GM21381 (cell line): ENCODE measurements at regions not wholly inside any gene's neighbourhood (a gene's known extent, or its start where the extent isn't known, plus 50 kb on each side); places are given as distances from the start of the nearest gene placed in this dataset.

Experiments
- ATAC-seq: cut with Tn5 transposase; IDR thresholded peaks from one replicate; pipeline ENCODE4 v1.9.1; 2021; ENCODE audit warnings: mild to moderate bottlenecking, moderate library complexity; ENCODE audit not compliant: unreplicated experiment

DNA sequence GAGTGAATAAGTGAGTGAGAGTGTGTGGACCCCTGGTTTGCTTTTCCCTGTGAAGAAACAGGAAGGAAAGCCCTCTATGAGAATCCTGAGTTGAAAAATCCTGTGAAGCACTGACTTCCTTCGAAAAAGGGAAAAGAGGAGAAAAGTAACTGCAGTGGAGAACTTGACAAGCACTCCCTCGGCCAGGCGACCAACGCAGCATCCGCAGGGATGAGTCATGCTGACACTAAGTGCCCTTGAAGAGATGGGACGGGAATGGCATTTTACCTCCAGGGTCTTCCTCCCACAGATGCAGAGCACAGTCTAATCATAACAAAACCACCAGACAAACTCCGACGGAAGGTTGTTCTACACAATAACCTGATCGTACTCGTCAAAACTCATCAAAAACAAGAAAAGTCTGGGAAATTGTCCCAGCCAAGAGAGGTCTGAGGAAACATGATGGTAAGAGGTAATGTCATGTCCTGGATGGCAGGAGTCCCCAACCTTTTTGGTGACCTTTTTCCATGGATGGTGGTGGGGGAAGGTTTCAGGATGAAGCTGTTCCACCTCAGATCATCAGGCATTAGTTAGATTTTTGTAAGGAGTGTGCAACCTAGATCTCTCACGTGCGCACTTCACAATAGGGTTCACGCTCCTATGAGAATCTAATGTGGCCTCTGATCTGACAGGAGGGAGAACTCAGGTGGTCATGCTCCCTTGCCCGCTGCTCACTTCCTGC, 132.2 kb upstream of the B3GAT1 start:
- no peak for ATAC-seq

DNA sequence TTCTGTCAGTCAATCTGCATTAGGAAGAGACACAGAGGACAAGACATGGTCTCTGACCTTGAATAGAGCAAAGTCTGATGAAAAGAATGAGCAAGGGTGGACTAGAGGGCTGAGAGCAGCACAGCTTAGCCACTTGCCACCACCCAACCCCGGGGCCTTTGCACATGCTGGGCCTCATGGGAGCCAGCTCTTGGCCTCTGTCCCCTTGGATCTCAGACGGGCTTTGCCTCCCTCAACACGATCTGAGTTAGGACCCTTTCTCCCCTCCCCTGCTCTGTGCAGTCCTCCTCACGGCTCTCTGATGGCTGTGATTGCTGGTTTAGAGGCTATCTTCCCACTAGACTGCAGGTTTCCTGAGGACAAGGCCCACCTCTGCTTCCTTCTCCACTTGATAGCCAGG, 131.6 kb upstream of the B3GAT1 start:
- ATAC-seq = no peak

DNA sequence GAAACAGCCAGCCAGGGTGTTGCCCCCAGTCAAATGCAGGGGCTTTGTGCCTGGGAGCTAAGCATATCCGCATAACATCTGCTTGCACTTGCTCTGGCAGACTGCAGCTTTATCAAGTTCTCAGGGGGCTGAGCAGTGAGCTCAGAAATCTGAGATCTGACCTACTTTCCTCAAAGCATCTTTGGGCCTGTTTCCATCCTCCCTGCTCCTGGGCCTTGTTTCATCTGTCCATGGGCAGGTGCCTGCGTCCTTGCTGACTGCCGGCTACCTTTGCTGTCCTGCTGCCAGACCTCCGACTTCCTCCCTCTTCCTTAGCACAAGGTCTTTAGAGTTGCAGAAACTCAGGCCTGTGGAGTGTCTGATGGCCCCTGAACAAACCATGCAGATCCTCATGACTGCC, 131.2 kb upstream of the B3GAT1 start:
- ATAC-seq = no peak

DNA sequence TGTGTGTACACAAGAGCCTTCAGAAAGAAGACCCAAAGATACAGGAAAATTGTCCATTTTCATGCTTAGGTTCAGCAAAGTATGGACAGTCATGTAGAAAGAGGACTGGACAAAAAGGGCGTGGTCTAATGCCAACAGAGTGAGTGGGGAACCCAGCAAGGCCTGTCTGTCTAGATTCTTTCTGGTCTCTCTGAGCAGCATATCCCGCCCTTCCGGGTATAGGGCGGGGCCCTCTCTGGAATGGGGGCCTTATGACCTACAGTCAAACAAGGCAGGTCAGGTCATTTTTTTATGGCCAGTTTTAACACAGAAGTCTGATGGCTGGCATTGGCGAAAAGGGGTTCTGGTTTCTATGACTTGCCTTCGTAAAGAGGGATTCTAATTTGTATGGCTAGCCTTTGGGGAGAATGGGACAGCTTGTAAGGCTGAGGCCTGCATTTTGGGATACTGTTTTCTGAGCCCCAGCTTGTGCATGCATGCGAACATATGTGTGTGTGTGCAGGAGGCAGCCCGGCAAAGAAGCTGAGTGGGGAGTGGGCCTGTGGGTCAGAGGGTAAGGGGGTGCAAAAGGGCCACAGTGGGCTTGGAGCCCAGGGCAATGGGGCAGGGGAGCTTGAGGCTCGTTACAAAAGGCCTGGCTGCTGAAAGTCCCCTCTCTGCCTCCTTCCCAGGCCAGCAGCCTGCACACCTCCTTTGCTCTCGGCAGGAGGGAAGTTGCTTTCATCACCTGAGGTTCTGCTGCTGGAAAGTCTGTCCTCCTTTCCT, 130.5 kb upstream of the B3GAT1 start:
- ATAC-seq = no peak

DNA sequence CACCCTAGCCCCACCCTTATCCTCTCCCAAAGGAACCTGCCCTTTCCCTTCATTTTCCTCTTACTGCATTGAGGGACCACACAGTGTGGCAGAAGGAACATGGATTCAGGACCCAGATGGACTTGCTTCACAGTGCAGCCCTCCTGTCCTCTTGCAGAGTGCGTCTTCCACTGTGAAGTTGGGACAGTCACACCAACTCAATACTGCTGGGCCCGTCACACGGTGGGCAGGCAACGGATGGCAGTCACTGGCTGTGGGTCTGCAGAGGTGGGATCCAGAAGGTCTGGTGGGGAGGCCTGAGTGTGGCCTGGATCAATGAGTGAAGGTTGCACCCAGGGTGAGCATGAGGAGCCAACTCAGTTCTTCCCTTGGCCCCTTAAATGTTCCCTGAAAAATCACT, 129.9 kb upstream of the B3GAT1 start:
- no peak for ATAC-seq

DNA sequence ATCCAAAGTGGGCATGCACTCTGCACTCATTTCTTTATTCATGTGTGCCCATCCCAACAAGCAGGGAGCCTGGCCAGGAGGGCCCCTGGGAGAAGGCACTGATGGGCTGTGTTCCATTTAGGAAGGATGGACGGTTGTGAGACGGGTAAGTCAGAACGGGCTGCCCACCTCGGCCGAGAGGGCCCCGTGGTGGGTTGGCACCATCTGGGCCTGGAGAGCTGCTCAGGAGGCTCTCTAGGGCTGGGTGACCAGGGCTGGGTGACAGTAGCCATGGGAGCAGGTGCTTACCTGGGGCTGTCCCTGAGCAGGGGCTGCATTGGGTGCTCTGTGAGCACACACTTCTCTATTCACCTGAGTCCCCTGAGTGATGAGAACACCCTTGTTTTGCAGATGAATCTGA, 129.3 kb upstream of the B3GAT1 start:
- no peak for ATAC-seq

DNA sequence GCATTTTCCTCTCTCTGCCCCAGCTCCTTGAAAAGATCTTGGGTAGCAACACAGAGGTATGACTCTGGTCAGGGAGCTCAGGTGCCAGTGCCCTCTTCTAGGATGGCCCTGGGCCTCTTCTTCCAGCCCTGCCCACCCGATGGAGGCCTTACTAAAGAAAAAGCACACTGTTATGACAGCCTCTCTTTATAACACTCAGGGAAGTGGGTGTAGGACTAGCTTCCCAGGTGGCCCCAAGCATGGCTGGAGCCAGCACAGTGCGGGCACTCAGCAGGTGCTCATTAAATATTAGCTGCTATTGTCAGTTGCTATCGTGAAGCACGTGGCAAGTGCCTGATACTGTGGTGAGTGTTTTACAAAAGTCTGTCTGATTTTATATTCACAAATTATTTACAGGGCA, 127.2 kb upstream of the B3GAT1 start:
- no peak for ATAC-seq

DNA sequence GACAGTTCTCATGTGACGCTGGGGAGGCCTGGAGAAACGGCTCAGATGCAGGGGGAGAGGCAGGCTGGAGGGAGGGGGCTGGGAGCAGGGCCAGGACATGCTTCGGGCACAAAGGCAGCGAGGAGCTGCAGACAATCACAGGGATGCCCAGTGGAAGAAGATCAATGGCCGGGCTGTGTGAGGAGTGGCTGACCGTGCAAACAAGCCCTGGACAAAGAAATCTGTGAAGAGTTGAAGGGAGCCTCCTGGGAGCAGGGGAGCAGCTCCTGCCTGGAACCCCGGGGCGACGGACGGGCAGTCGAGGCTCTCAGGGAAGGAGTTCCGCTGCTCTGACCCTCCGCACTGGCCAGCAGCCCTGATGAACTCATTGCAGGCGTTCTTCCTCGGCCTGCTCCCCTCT, 126.7 kb upstream of the B3GAT1 start:
- no peak for ATAC-seq

DNA sequence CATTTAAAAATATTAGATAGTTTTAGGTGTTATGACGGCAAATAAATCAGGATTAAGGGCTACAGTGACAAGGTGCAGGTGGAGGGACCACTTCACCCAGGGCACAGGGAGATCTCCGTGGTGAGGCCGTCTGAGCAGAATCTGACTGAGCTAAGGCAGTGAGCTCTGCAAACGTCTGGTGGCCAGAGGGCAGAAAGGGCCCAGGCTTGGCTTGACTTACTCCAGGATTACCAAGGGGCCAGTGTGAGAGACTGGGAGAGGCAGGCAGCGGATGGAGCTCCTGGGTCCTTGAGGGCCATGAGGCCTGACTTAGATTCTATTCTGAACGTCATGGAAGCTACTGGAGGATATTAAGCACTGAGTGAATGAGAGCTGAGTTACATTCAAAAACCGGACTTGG, 125.9 kb upstream of the B3GAT1 start:
- no peak for ATAC-seq

DNA sequence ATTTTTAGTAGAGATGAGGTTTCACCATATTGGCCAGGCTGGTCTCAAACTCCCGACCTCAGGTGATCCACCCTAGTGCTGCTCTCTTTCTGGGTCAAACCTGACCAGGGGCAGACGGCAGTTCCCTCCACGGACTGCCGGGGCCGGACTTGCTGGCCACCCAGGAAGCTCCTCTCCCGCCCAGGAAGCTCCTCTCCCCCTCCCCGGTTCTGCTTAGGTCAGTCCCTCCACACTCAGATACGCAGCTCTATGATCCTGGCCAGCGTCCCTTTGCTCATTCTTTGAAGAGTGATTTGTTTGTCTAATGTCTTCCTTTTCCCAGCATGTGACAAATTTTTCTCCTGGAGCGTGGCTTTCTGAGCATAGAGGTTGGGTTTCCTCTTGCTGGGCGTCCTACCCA, 125.3 kb upstream of the B3GAT1 start:
- ATAC-seq = no peak

DNA sequence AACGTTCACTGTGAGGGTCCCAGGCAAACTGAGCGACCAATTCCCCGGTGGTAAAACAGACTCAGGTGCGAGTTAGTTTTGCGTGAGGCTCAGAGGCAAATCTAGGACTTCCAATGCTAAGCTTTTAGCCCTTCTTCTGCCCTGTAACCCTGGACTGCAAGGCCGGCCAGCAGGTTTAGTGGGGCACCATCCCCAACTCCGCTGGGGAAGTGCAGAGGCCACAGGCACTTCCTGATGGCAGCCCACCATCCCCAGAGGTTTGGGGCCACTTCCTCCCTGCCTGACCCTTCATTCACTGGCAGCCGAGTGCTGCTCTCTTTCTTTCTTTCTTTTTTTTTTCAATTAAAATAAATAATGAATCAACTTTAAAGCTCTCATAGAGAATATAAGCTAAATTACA, 124.6 kb upstream of the B3GAT1 start:
- ATAC-seq = no peak

DNA sequence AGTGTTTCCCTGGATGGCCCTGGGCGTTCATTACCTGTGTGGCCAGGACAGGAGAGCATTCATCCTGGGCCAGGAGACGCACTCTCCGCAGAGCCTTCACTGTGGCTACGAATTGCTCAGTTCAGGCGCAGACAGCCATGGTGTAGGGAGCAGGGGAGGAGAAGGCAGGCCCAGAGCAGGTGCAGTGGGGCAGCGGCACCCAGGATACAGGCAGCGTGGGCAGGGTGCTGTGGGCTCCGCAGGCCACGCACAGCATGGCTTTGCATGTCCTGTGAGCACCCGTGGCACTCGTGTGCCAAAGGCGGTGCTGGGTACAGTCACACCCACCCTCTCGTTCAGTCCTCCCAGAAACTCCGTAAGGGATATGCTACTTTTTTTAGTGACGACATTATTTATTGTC, 124.2 kb upstream of the B3GAT1 start:
- no peak for ATAC-seq

DNA sequence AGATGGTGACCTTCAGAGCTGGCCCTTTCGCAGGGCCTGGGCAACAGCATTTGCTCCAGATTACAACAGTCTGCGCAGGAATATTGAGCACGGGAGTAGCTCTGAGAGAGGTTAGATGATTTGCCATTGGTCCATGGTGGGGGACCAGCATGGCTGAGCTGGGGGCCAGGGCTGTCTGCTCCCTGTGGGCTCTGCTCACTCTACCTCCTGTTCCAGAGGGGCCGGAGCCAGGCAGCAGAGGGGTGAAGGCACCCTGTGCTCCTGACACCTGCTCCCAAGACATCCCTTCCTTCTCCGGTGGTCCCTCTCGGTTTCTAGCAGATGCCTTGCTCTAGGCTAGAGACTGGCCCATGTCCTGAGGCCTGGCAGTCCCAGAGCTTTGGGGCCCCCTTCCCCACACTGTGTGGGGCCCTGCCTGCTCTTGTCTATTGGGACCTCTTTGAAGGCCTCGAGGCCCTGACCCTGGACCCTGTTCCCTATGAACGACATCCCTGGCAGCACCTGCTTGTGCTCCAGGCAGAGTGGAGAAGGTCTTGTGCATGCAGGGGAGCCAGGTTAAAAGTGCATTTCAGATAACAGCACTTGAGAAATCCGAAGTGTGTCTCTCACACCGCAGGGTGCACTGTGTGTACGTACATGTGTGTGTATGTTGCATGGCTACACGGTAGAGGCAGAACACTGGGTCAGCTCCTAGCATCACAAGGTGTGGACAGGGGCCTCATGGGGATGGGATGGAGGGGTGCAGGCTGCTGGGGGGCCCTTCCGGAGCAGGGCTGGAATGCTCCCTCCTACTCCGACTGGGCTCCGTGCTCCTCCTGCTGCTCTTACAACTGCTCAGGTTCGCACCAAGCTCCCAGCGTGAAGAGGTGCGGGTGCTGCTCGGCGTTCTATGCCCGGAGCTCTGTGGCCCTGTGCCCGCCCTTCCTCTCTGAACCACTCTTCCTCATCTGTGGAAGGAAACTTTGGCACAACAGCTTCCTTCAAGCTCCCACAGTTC, 123.3 kb upstream of the B3GAT1 start:
- ATAC-seq = no peak

DNA sequence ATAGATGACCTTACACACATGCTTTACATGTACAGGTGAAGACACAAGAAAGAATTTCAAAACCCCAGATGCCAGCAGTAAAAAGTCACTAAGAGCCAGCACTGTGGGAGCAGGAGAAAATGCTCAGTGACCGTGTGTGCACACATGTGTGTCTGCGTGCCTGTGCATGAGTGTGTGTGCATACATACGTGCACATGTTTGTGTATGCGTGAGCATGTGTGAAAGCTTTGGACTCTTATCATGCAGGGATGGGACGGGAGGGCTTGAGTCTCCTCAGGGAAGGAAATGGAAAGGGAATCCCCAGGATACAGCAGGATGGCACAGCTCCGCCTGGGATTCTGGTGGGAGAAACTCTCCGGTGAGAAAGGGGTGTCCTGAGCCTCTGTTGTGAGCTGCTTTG, 121.5 kb upstream of the B3GAT1 start:
- no peak for ATAC-seq

DNA sequence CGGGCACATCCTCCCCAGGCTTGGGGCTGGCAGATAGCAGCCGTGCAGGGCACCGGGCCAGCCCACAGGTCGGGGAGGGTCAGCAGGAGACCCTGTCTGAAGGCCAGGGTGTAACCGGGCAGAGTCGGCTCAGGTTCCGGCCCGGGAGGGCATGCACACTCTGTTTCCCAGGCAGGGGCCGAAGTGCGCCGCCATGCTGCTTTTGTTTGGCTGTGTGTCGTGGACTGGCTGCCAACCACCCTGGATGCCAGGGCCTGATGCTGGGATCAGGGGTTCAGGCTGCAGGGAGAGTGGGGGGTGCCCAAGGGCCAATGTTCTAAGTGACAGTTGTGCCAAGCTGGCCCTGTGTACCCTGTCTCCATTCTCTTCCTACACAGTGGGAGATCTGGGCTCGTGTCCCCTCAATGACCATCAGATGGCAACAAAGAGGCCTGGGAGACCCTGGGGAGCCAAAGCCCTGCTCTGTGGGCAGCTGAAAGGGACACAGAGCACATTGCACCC, 120.9 kb upstream of the B3GAT1 start:
- no peak for ATAC-seq

DNA sequence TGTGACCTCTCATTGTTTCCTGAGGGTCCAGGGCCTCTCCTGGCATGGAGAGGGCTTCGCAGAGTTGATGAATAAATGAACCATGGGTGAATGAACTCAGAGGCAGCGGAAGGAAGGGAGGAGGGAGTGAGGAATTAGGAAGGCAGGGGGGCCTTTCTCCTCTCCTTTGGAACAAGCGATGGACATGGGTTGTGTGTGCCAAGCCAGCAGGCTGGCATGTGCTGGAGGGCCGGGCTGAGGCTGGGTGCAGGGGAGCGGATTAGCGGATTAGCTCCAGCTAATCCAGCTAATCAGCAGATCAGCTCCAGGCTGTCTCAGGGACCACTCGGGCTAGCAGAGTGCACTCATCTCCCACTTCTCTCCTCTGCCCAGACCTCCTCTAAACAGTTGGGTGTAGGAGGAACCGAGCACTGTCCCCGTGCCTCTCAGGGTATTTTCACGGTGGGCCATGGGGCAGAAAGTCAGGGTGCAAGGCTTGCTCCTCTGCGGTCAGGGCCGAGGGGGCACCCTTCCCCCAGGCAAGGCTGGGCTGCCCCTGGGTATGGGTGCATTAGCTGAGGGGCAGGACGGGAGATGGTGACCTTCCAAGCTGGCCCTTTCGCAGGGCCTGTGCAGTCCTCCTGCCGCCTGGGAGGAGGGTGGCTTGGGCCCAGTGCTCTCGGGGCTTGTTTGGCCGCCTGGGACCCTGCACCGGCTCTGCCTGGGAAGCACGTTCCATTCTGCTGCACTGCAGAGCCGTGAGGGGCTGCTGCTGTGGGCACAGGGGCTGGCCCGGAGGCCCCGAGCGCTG, 120.3 kb upstream of the B3GAT1 start:
- no peak for ATAC-seq

DNA sequence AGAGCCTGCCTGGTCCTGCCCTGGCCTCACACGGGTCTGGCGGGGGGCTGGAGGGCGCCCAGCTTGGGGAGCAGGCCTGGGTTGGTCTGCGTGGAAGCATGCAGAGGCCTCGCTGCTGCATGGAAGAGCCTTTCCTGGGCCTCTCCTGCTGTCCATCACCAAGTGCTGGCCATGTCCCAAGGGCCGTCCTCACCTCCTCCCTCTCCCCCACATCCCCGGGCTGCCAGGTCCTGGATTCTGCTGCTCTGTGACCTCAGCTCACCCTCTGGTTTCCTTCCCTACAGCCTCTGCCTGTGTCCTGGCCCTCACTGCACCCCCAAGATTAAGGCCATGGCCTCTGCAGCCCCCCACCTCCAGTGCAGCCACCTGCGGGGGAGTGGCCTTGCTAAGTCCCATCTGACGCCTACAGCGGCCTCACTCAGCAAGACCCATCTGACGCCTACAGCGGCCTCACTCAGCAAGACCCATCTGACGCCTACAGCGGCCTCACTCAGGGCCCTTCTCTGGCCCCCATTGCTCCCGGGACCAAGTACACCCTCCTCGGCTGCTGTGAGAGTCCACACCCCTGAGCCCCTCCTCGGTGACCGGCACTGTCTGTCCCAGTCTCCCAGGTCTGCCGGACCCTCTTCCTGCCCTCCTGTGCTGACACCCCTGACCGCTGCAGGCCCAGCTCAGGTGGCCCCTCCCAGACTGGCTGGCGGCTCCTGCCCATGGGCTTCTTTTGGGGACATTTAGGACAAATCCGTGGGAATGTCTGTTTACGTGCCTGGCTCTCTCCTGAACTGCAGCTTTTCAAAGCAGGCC, 119.5 kb upstream of the B3GAT1 start:
- no peak for ATAC-seq

DNA sequence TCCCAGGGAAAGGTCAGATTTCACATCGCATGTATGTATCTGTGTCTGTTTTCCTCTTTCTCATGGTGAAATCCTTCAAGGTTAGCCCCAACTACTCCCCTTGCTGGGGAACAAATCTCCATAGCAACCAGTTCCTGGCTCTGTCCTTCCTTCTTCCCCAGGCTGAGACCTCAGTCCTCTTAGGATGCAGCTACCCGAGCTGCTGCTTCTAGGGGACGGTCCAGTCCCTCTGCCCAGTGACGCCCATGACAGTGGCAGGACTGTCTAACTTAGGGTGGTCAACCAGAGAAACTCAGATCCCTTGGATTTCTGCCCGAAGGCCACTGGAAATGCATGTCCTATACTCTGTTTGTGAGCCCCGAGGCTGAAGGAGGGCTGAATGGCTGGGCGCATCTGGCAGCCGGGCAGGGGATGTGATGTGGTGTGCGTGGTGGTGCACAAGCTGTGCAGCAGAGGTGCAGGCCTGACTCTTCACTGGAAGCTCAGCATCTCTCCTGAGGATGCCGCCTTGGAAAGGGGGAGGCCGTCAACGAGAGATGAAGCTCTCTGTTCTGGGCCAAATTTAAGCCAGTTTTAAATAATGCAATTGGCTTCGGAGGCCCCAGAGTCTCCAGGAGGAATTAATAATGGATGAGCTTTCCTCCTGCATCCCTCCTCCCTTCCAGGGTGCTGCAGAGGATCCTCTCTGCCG, 118.7 kb upstream of the B3GAT1 start:
- ATAC-seq = no peak
